HUES6 (cell line): ENCODE measurements at regions not wholly inside any gene's neighbourhood (a gene's known extent, or its start where the extent isn't known, plus 50 kb on each side); places are given as distances from the start of the nearest gene placed in this dataset.

Experiments used
- H3K27ac ChIP-seq: 2 replicates; pipeline ENCODE4 v1.7.0; 2013; ENCODE audit warnings: low read depth, mild to moderate bottlenecking, low read length, inconsistent platforms
- H3K27me3 ChIP-seq: 2 replicates; pipeline ENCODE4 v1.6.1; 2013; ENCODE audit warnings: low read length; ENCODE audit not compliant: control insufficient read depth, insufficient read depth
- H3K36me3 ChIP-seq: 2 replicates; pipeline ENCODE4 v1.6.1; 2013; ENCODE audit warnings: low read length; ENCODE audit not compliant: control insufficient read depth, insufficient read depth
- H3K4me1 ChIP-seq: 2 replicates; pipeline ENCODE4 v1.6.1; 2013; ENCODE audit warnings: low read length; ENCODE audit not compliant: control insufficient read depth, insufficient read depth
- H3K4me3 ChIP-seq: 2 replicates; pipeline ENCODE4 v1.5.1; 2013; ENCODE audit warnings: low read depth, low read length
- H3K9ac ChIP-seq: one replicate; pipeline ENCODE4 v1.6.1; 2013; ENCODE audit warnings: mild to moderate bottlenecking, low read length
- H3K9me3 ChIP-seq: 2 replicates; pipeline ENCODE4 v1.6.1; 2013; ENCODE audit warnings: low read depth, low read length; ENCODE audit not compliant: control insufficient read depth, insufficient read depth

- no peaks in the 10 kb centered on the region for H3K4me1 ChIP-seq
- H3K36me3 ChIP-seq, result no peaks in the 10 kb centered on the region
- H3K9ac ChIP-seq, result no peak overlapping the region
- H3K9me3 ChIP-seq, result no peaks in the 10 kb centered on the region
- H3K27ac ChIP-seq, result no peak overlapping the region
- no peaks in the 10 kb centered on the region for H3K27me3 ChIP-seq
- no peak overlapping the region for H3K4me3 ChIP-seq
Measured at GRCh38 chr11:110019675-110020074, 73.5 kb upstream of the ZC3H12C start.

DNA sequence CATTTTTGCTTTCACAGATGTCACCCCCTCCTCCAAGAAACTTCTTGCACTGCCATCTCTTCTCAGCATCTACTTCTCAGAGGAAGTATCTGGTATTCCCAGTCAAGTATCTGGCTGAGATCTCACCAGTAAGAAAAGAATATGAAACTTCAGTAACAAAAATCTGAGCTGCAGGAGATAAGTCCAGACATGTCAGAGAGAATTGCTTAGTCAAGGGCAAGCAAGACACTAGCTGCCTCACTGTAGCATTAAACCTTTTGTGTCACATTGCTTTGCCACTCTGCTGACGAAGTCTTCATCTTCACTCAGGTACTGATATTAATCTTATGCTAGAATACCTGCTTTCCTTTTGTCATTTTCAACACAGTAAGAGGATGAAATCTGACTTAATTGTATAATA is 70.6 kb upstream of the ZC3H12C start:
- Histone ChIP-seq H3K36me3 (no peaks in the 10 kb centered on the region), H3K27me3 (no peaks in the 10 kb centered on the region), H3K9ac (no peak overlapping the region), H3K4me3 (no peak overlapping the region), H3K4me1 (no peaks in the 10 kb centered on the region), H3K27ac (no peak overlapping the region), H3K9me3 (no peaks in the 10 kb centered on the region)

DNA sequence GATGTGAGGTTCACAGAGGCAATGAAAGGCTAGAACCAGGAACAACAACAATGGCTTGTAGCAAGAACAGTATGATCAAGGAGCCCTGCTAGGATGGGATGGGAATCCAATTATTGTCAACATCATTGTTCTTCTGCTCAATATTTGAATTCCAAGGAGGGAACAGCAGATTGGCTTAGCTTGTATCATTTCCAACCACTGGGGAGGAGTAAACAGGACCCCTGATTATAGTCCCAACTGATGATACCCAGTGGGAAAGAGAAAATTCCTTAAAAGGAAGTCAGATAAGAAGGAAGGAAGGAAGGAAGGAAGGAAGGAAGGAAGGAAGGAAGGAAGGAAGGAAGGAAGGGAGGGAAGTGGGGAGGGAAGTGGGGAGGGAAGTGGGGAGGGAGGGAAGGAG is 69.5 kb upstream of the ZC3H12C start:
- Histone ChIP-seq H3K9ac (no peak overlapping the region), H3K36me3 (no peaks in the 10 kb centered on the region), H3K4me3 (no peak overlapping the region), H3K4me1 (no peaks in the 10 kb centered on the region), H3K27me3 (no peaks in the 10 kb centered on the region), H3K27ac (no peak overlapping the region), H3K9me3 (no peaks in the 10 kb centered on the region)

GRCh38 chr11:110026858-110027626 is 66.2 kb upstream of the ZC3H12C start:
- Histone ChIP-seq H3K36me3 (no peaks in the 10 kb centered on the region), H3K27ac (no peak overlapping the region), H3K4me3 (no peak overlapping the region), H3K9me3 (no peaks in the 10 kb centered on the region), H3K4me1 (no peaks in the 10 kb centered on the region), H3K9ac (no peak overlapping the region), H3K27me3 (no peaks in the 10 kb centered on the region)

- Histone ChIP-seq H3K4me3 (no peak overlapping the region), H3K9me3 (no peaks in the 10 kb centered on the region), H3K36me3 (no peaks in the 10 kb centered on the region), H3K9ac (no peak overlapping the region), H3K4me1 (no peaks in the 10 kb centered on the region), H3K27ac (no peak overlapping the region), H3K27me3 (no peaks in the 10 kb centered on the region)
Measured at GRCh38 chr11:110027627-110028371, 65.4 kb upstream of the ZC3H12C start.

GRCh38 chr11:110028921-110029320 is 64.3 kb upstream of the ZC3H12C start:
- Histone ChIP-seq H3K27ac (no peak overlapping the region), H3K36me3 (no peaks in the 10 kb centered on the region), H3K9ac (no peak overlapping the region), H3K4me1 (no peaks in the 10 kb centered on the region), H3K4me3 (no peak overlapping the region), H3K9me3 (no peaks in the 10 kb centered on the region), H3K27me3 (no peaks in the 10 kb centered on the region)

DNA sequence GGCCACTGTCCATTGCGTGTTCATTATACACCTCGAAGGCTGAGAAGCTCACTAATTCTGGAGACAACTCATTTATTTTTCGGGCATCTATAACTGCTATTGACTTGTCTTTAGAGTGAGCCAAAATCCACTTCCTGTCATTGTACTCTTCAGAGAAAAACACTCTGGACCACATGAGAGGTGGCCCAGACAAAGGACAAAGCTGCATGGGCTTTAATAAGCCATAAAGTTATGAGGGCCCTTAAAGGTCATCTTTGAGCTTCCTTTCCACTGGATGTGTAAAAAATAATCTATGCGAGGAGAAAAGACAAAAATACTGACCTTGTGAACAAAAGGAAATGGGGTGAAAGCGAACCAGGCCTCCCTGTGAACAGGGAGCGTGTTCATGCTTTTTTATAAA is 63.5 kb upstream of the ZC3H12C start:
- H3K9ac ChIP-seq, result no peak overlapping the region

GRCh38 chr11:110031171-110031570 is 62.0 kb upstream of the ZC3H12C start:
- Histone ChIP-seq H3K4me1 (no peaks in the 10 kb centered on the region), H3K27me3 (no peaks in the 10 kb centered on the region), H3K27ac (no peak overlapping the region), H3K4me3 (no peak overlapping the region), H3K9me3 (no peaks in the 10 kb centered on the region), H3K9ac (no peak overlapping the region), H3K36me3 (no peaks in the 10 kb centered on the region)

More for the DNA sequence above, 63.5 kb upstream of the ZC3H12C start:
- Histone ChIP-seq H3K9me3 (no peaks in the 10 kb centered on the region), H3K27me3 (no peaks in the 10 kb centered on the region), H3K4me3 (no peak overlapping the region), H3K36me3 (no peaks in the 10 kb centered on the region), H3K27ac (no peak overlapping the region), H3K4me1 (no peaks in the 10 kb centered on the region)

- Histone ChIP-seq H3K36me3 (no peaks in the 10 kb centered on the region), H3K9me3 (no peaks in the 10 kb centered on the region), H3K27ac (no peak overlapping the region), H3K27me3 (no peaks in the 10 kb centered on the region), H3K4me1 (no peaks in the 10 kb centered on the region), H3K4me3 (no peak overlapping the region), H3K9ac (no peak overlapping the region)
Measured at GRCh38 chr11:110032259-110032658, 60.9 kb upstream of the ZC3H12C start.

DNA sequence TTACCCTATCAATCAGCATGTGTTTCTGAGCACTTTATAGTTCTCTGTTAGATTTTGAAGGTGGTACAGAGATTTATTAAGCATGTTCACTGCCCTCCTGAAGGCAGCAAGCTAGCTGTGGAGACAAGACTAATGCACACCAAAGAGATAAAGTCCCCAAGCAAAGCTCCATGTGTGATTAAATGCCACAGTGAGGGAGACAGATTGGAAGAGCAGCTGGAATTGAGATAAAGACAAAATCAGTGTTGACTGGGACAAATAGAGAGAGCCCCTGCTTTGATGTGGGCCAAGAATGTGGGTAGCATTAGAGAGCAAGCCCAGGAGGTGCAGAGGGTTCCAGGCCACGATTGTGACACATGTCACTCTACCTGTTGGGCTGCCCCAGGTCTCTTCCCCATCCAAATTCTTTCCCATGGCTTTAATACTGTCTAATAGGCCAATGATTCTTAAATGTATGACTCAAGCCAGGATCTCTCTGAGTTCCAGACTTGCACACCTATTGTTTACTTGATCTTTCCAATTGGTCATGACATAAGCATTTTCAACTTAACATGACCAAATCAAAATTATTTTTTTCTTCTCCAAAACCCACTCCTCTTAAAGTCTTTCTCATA is 60.1 kb upstream of the ZC3H12C start:
- Histone ChIP-seq H3K4me3 (no peak overlapping the region), H3K27me3 (no peaks in the 10 kb centered on the region), H3K9ac (no peak overlapping the region), H3K9me3 (no peaks in the 10 kb centered on the region), H3K27ac (no peak overlapping the region), H3K36me3 (no peaks in the 10 kb centered on the region), H3K4me1 (no peaks in the 10 kb centered on the region)

DNA sequence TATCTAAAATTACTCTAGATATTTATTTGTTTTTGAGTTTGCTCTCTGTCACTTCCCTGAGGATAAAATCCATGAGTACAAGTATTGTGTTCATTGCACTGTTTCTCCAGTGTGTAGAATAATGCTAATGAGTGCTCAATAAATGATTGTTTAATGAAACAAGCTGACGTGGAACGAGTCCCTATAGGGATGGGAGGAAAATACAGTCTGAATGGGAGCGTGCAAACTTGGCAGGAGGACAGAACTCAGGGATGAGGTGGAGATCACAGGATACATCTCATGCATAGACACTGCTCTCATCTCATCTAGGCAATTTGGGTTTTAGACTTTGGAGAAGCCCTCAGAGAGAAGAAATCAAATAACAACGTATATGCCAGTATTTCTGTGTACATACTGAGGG is 58.4 kb upstream of the ZC3H12C start:
- Histone ChIP-seq H3K27ac (no peak overlapping the region), H3K27me3 (no peaks in the 10 kb centered on the region), H3K4me3 (no peak overlapping the region), H3K36me3 (no peaks in the 10 kb centered on the region), H3K9me3 (no peaks in the 10 kb centered on the region), H3K4me1 (no peaks in the 10 kb centered on the region), H3K9ac (no peak overlapping the region)
